ENCODE measurements at regions not wholly inside any gene's neighbourhood (a gene's known extent, or its start where the extent isn't known, plus 50 kb on each side); places are given as distances from the start of the nearest gene placed in this dataset.

- TF ChIP-seq CTCF (IDR thresholded peaks at IDR 0.05), result no peak
- Histone ChIP-seq H3K27me3 (replicated peaks; ENCODE audit: insufficient read depth) (no peaks in the 10 kb centered on the region), H3K27ac (no peak overlapping the region), H3K4me1 (ENCODE audit: control insufficient read depth in 1 of 2, low read depth in 2 of 2) (no peaks in the 10 kb centered on the region), H3K36me3 (no peaks in the 10 kb centered on the region), H3K4me3 (no peak overlapping the region), H3K9me3 (no peaks in the 10 kb centered on the region)
- DNase-seq (ENCODE audit: low spot score) (no peak), ATAC-seq (ENCODE audit: insufficient number of reproducible peaks, low FRiP score, low read depth) (no peak)
These were observed 571.3 kb upstream of the TBX3 start for GRCh38 chr12:115255257-115255656.

DNA sequence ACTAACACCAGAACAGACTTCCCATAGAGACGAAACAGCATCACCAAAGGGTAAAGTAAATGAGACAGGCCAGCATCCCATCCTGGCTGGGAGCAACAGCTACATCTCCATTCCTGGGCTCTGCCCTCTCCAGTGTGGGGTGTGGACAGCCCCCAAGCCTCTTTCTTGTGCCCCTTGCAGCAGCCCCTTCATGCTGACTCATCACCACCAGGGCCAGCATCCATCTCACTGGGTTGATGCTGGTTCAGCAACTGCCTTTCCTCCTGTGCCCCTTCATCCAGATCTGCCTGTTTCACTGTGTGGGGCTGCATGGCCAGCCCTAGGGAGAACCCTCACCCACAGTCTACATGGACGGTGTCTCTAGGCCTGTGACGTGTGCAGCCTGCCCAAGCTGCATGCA is 569.1 kb upstream of the TBX3 start:
- no peaks in the 10 kb centered on the region for H3K27me3 ChIP-seq (replicated peaks; ENCODE audit: insufficient read depth)
- no peak for ATAC-seq (ENCODE audit: insufficient number of reproducible peaks, low FRiP score, low read depth)
- no peaks in the 10 kb centered on the region for H3K36me3 ChIP-seq
- H3K4me3 ChIP-seq, result no peak overlapping the region
- no peak for TF ChIP-seq CTCF (IDR thresholded peaks at IDR 0.05)
- no peaks in the 10 kb centered on the region for H3K4me1 ChIP-seq (ENCODE audit: control insufficient read depth in 1 of 2, low read depth in 2 of 2)
- H3K9me3 ChIP-seq, result no peaks in the 10 kb centered on the region
- no peak overlapping the region for H3K27ac ChIP-seq
- no peak for DNase-seq (ENCODE audit: low spot score)

DNA sequence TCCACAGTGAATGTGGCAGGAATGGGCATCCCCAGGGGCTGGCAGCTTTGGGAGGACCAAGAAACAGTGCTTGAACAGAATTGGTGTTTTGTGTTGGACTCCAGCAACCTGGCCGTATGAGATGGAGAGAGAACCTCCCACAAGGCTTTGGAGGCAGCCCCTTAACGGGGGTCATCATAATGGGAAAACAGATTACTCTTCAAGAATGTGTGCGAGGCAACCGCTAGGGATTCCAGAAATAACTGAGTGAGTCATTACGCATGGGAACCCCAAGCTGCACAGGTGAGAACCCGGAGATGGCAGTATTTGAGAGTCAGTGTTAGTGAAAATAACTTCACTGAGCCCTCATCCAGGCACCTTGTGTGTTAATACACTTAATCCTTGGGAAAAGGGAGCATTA is 567.8 kb upstream of the TBX3 start:
- no peak for DNase-seq (ENCODE audit: low spot score)
- H3K27me3 ChIP-seq (replicated peaks; ENCODE audit: insufficient read depth), result no peaks in the 10 kb centered on the region
- H3K4me1 ChIP-seq (ENCODE audit: control insufficient read depth in 1 of 2, low read depth in 2 of 2), result no peaks in the 10 kb centered on the region
- no peak for TF ChIP-seq CTCF (IDR thresholded peaks at IDR 0.05)
- no peaks in the 10 kb centered on the region for H3K9me3 ChIP-seq
- H3K27ac ChIP-seq, result no peak overlapping the region
- ATAC-seq (ENCODE audit: insufficient number of reproducible peaks, low FRiP score, low read depth), result no peak
- H3K4me3 ChIP-seq, result no peak overlapping the region
- no peaks in the 10 kb centered on the region for H3K36me3 ChIP-seq

DNA sequence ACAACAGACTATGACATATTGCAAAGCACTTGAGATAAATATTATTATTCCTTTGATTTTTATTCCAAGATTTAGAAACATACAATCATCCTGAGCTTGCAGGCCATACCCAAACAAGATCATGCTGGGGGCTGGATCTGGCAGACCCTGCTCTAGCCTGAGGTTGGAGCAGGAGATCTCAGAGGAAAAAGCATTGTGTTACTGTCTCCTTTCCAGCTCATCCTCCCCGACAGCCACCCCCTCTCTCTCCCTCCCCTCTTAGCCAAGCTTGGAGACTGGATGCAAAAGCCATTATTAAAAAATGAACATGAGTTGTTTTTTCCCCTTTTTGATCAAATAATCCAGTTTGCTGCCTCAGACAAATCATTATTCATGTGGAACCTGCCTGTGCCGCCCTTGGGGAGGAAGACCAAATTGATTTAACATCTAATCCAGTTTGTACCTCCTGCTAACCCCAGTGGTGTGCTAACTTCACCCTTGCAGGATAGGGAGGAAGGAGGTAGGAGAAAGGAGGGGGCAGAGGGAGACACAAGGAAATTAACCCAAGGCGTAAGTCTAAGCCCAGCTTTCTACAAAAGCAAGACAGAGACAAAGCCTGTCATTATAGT is 565.8 kb upstream of the TBX3 start:
- TF ChIP-seq CTCF (IDR thresholded peaks at IDR 0.05), result no peak

DNA sequence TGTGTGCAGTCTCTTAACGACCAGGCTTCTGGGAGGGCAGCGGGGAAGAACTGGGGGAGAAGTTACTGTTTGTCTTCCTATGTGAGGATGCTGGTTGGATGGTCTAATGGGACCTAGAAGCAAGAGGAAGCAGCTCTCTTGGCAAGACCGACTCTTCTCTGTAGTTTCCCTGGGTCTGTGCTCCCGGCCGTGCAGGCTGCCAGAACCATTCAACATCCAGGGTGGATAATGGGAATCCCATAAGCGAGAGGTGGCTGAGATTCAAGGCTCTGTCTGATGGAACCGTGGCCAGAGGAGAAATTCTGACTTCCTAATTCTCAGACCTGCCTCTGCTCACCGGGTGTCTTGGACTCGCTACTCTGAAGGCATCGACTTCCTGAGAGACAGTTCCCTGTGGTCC is 561.0 kb upstream of the TBX3 start:
- no peak for ATAC-seq (ENCODE audit: insufficient number of reproducible peaks, low FRiP score, low read depth)
- Histone ChIP-seq H3K4me1 (ENCODE audit: control insufficient read depth in 1 of 2, low read depth in 2 of 2) (no peaks in the 10 kb centered on the region), H3K27ac (no peak overlapping the region)

More for the DNA sequence above, 565.8 kb upstream of the TBX3 start:
- H3K27ac ChIP-seq, result no peak overlapping the region
- H3K27me3 ChIP-seq (replicated peaks; ENCODE audit: insufficient read depth), result no peaks in the 10 kb centered on the region
- ATAC-seq (ENCODE audit: insufficient number of reproducible peaks, low FRiP score, low read depth), result no peak
- no peaks in the 10 kb centered on the region for H3K9me3 ChIP-seq
- H3K36me3 ChIP-seq, result no peaks in the 10 kb centered on the region
- H3K4me3 ChIP-seq, result no peak overlapping the region
- H3K4me1 ChIP-seq (ENCODE audit: control insufficient read depth in 1 of 2, low read depth in 2 of 2), result no peaks in the 10 kb centered on the region
- no peak for DNase-seq (ENCODE audit: low spot score)

More for the DNA sequence above, 561.0 kb upstream of the TBX3 start:
- TF ChIP-seq CTCF (IDR thresholded peaks at IDR 0.05), result no peak
- Histone ChIP-seq H3K4me3 (no peak overlapping the region), H3K9me3 (no peaks in the 10 kb centered on the region), H3K27me3 (replicated peaks; ENCODE audit: insufficient read depth) (no peaks in the 10 kb centered on the region), H3K36me3 (no peaks in the 10 kb centered on the region)
- DNase-seq (ENCODE audit: low spot score), result no peak

All from thoracic aorta (tissue), 2 donors.